GM10266 (cell line): ENCODE measurements at regions not wholly inside any gene's neighbourhood (a gene's known extent, or its start where the extent isn't known, plus 50 kb on each side); places are given as distances from the start of the nearest gene placed in this dataset.

Experiments used
- DNase-seq: peaks from one replicate; pipeline ENCODE4 v3.0.0; 2012; ENCODE audit errors: extremely low spot score
- TF ChIP-seq, protein P1 (sequence below): IDR thresholded peaks from 2 replicates; pipeline ENCODE4 v1.5.1; 2012; ENCODE audit warnings: mild to moderate bottlenecking, low read depth; ENCODE audit not compliant: control insufficient read depth, insufficient read depth; ENCODE audit errors: missing control alignments

DNA sequence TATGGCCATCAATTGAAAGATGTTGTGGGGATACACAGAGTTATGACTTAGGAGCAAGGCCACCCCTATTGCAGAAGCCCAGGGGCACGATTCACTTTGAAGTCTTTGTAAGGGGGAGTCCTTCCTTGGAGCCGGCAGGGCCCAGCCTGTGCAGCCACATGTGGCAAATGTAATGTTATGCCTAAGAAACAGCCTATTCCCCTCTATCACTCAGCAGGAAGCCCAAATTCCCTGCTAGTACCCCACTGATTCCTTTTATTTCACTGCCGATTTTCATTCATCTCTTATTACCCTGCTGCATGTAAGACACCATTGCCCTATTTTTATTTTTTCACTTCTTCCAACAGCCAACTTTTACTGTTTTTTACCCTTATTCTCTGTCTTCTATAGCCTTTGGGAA is 233.2 kb downstream of the PMP22 start:
- TF ChIP-seq, protein P1, sequence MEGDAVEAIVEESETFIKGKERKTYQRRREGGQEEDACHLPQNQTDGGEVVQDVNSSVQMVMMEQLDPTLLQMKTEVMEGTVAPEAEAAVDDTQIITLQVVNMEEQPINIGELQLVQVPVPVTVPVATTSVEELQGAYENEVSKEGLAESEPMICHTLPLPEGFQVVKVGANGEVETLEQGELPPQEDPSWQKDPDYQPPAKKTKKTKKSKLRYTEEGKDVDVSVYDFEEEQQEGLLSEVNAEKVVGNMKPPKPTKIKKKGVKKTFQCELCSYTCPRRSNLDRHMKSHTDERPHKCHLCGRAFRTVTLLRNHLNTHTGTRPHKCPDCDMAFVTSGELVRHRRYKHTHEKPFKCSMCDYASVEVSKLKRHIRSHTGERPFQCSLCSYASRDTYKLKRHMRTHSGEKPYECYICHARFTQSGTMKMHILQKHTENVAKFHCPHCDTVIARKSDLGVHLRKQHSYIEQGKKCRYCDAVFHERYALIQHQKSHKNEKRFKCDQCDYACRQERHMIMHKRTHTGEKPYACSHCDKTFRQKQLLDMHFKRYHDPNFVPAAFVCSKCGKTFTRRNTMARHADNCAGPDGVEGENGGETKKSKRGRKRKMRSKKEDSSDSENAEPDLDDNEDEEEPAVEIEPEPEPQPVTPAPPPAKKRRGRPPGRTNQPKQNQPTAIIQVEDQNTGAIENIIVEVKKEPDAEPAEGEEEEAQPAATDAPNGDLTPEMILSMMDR, result no peak
- DNase-seq, result no peak

DNA sequence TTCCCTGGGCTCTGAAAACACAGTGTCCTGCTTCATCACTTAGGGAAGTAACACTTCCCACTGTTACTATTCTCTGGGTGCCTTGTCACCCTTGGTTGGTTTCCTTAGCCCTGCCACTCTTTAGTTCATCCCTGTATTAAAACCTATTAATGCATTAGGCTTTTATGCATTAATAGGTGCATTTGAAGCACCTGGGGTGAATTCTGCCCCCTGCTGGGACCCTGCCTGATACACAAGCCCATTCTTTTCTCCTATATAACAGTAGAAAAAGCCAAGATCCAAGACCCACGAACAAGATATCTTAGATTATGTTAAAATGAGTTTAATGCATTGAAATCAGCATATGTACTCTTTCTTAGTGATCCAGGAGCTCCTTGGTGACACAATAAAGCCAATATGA is 235.7 kb downstream of the PMP22 start:
- TF ChIP-seq, protein P1, result no peak
- no peak for DNase-seq

DNA sequence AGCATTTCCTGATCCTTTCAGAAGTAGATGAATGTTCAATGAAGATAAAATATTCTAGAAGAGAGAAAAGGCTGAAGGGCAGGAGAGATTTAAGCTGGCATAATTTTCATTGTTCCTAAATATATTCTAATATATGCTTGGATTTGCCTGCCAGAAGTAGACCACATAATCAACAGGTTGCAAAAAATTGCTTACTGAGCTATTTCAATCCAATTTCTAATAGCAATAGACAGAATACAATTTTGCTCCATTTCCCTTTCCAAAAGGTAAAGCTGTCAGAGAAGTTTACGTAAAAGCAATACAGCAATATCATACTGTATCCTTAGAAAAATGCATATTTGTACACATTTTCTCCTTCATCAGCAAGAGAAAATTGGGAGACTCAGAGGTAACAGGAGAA is 237.3 kb downstream of the PMP22 start:
- TF ChIP-seq, protein P1, result no peak
- no peak for DNase-seq

DNA sequence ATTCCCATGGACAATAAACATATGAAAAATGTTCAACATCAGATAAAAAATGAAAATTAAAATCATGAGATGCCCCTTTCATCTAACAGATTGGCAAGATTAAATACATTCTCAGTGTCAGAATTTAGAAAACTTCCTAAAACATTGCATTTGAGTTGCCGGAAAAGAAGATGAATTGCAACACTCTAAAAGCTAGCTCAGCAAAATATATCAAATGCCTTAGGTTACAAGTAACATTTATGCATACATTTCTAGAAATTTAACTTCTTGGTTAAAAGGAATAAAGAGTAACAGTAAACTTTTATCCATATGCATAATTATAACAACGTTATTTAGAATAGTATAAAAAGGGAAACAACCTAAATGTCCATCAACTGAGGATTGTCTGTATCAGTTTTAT is 239.0 kb downstream of the PMP22 start:
- no peak for DNase-seq
- TF ChIP-seq, protein P1, result no peak

DNA sequence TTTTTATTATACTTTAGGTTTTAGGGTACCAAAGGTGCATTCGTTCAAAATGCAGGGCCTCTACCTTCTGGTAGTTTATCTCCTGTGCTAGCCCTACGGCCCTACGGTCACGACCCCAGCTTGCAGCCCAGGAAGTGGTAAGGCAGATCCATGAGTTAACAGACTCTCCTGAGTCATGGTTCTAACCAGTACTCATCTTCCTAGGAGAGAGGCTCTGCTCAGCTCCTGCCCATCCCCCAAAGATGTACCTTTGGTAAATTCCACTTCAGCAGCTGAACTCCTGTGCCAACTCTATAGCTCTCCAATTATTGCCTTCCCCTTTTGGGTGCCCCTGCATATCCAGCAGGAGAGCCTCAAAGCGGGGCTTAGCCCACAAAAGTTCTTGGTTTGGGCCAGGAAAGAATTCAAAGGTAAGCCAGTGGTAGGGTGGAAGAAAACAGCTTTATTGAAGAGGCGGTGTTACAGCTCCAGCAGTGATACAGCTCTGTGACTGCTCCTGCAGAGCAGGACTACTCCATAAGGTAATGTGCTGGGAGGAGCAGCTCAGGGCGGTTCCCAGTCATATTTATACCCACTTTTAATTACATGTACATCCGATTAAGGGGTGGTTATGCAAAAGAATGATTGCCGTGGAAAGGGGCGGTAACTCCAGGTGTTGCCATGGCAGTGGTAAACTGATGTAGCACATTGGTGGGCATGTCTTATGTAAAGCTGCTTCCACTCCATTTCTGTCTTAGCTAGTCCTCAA is 241.4 kb downstream of the PMP22 start:
- DNase-seq, result no peak

DNA sequence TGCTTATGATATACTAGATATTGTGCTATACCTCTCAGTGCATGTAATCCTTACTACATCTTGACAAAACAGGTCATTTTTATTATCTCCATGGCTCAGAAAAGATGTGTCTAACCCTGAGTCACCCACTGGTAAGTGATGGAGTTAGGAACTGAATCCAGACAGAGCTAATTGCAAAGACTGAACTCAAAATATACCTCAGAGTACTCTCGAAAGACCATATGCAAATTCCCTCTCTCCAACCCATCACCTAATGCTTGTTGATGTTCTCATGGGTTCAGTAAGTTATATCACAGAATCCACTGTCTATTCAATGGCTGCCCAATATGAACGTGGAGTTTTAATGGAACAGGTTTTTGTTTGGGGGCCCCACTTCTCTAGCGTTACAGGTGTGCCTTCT is 246.0 kb downstream of the PMP22 start:
- DNase-seq, result no peak
- TF ChIP-seq, protein P1, result no peak

More for the DNA sequence above, 241.4 kb downstream of the PMP22 start:
- TF ChIP-seq, protein P1, result no peak

DNA sequence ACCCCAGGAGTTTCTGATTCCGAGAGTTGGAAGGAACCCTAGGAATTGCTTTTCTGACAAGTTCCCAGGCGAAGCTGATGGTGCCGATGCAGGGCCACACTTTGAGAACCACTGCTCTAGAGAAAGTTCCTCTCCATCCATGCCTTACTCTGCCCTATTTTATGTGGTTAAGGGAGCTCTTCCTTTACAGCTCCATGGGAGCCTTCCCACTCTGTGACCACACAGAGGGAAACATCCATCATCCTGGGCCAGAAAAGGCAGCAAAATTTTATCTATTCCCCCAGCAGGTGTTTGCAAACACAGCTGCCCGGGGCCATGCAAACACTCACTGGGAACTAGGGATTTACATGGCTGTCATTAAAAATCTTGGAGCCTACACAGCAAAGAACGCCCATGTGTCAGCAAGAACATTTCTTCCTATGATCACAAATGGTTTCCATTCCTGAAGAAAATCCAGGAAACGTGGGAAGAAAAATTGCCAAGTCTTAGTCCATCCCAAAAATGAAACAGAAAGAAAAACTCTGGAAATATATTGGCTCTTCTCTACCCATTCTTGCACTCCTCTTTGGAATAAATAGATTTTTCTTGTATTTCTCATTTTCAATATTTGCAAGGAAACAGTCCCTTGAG is 252.7 kb downstream of the PMP22 start:
- TF ChIP-seq, protein P1, result no peak
- DNase-seq, result no peak
